ENCODE measurements at regions not wholly inside any gene's neighbourhood (a gene's known extent, or its start where the extent isn't known, plus 50 kb on each side); places are given as distances from the start of the nearest gene placed in this dataset.

GRCh38 chr2:84175970-84176369 is 283.1 kb downstream of the SUCLG1 start:
- H3K27me3 Mint-ChIP-seq (ENCODE audit: low read depth in 2 of 2), result peaks cover 3 to 7% of the 10 kb centered on the region in 2 donors
- ATAC-seq, result no peak
- H3K27ac ChIP-seq (ENCODE audit: low read length), result no peak overlapping the region
- peaks cover 0 to 2% of the 10 kb centered on the region in 2 donors for H3K9me3 Mint-ChIP-seq
- DNase-seq, result no peak
- H3K27ac Mint-ChIP-seq, result no peak overlapping the region
- WGBS (ENCODE audit: insufficient coverage), result 91% methylated on average over 3 of the region's 3 CpGs
- intact Hi-C loops (cut with micrococcal nuclease), result no loop called here
- H3K36me3 ChIP-seq (ENCODE audit: control insufficient read depth, insufficient read depth, low read length), result no peaks in the 10 kb centered on the region
- H3K36me3 Mint-ChIP-seq, result no peaks in the 10 kb centered on the region
- H3K4me3 ChIP-seq (ENCODE audit: low read length), result no peak overlapping the region
- H3K4me1 Mint-ChIP-seq, result peaks cover 13 to 19% of the 10 kb centered on the region in 2 donors
- no peaks in the 10 kb centered on the region for H3K9me3 ChIP-seq (ENCODE audit: control insufficient read depth, insufficient read depth, low read length)
- peaks cover 3% of the 10 kb centered on the region for H3K4me1 ChIP-seq (ENCODE audit: control insufficient read depth, insufficient read depth, low read length)
- no peak overlapping the region for H3K4me3 Mint-ChIP-seq
- no peaks in the 10 kb centered on the region for H3K27me3 ChIP-seq (ENCODE audit: control insufficient read depth, insufficient read depth, low read length)
- no peak for TF ChIP-seq CTCF (IDR thresholded peaks at IDR 0.05)

- peaks cover 3% of the 10 kb centered on the region for H3K4me1 ChIP-seq (ENCODE audit: control insufficient read depth, insufficient read depth, low read length)
- H3K4me3 Mint-ChIP-seq, result no peak overlapping the region
- no peak for TF ChIP-seq CTCF (IDR thresholded peaks at IDR 0.05)
- H3K27me3 ChIP-seq (ENCODE audit: control insufficient read depth, insufficient read depth, low read length), result no peaks in the 10 kb centered on the region
- 42% methylated on average over 1 of the region's 1 CpG for WGBS (ENCODE audit: insufficient coverage)
- no peak overlapping the region for H3K27ac ChIP-seq (ENCODE audit: low read length)
- intact Hi-C loops (cut with micrococcal nuclease), result no loop called here
- DNase-seq (no peak), ATAC-seq (no peak)
- H3K4me3 ChIP-seq (ENCODE audit: low read length), result no peak overlapping the region
- H3K9me3 ChIP-seq (ENCODE audit: control insufficient read depth, insufficient read depth, low read length), result no peaks in the 10 kb centered on the region
- no peaks in the 10 kb centered on the region for H3K36me3 ChIP-seq (ENCODE audit: control insufficient read depth, insufficient read depth, low read length)
- H3K4me1 Mint-ChIP-seq, result peaks cover 13 to 19% of the 10 kb centered on the region in 2 donors
- H3K36me3 Mint-ChIP-seq, result no peaks in the 10 kb centered on the region
- peaks cover 0 to 2% of the 10 kb centered on the region in 2 donors for H3K9me3 Mint-ChIP-seq
- no peak overlapping the region for H3K27ac Mint-ChIP-seq
- peaks cover 2 to 7% of the 10 kb centered on the region in 2 donors for H3K27me3 Mint-ChIP-seq (ENCODE audit: low read depth in 2 of 2)
Observed at GRCh38 chr2:84175340-84175739, 283.7 kb downstream of the SUCLG1 start.

GRCh38 chr2:84173041-84173440 is 286.0 kb downstream of the SUCLG1 start:
- no peak for ATAC-seq
- TF ChIP-seq CTCF (IDR thresholded peaks at IDR 0.05), result no peak
- H3K4me1 ChIP-seq (ENCODE audit: control insufficient read depth, insufficient read depth, low read length), result no peaks in the 10 kb centered on the region
- Mint-ChIP-seq H3K27me3 (ENCODE audit: low read depth in 2 of 2) (peaks cover 10 to 12% of the 10 kb centered on the region in 2 donors), H3K27ac (no peak overlapping the region), H3K4me3 (no peak overlapping the region), H3K36me3 (no peaks in the 10 kb centered on the region), H3K9me3 (no peaks in the 10 kb centered on the region), H3K4me1 (peaks cover 0 to 1% of the 10 kb centered on the region in 2 donors)
- intact Hi-C loops (cut with micrococcal nuclease), result no loop called here
- H3K4me3 ChIP-seq (ENCODE audit: low read length), result no peak overlapping the region
- no peak overlapping the region for H3K27ac ChIP-seq (ENCODE audit: low read length)
- H3K9me3 ChIP-seq (ENCODE audit: control insufficient read depth, insufficient read depth, low read length), result no peaks in the 10 kb centered on the region
- H3K27me3 ChIP-seq (ENCODE audit: control insufficient read depth, insufficient read depth, low read length), result no peaks in the 10 kb centered on the region
- no peaks in the 10 kb centered on the region for H3K36me3 ChIP-seq (ENCODE audit: control insufficient read depth, insufficient read depth, low read length)
- DNase-seq, result no peak
- WGBS (ENCODE audit: insufficient coverage), result no CpG with 5 or more reads among the region's 1 CpG

GRCh38 chr2:84170979-84171378 is 288.1 kb downstream of the SUCLG1 start:
- WGBS (ENCODE audit: insufficient coverage), result no CpG with 5 or more reads among the region's 1 CpG
- ATAC-seq, result no peak
- H3K4me3 ChIP-seq (ENCODE audit: low read length), result no peak overlapping the region
- no peaks in the 10 kb centered on the region for H3K36me3 ChIP-seq (ENCODE audit: control insufficient read depth, insufficient read depth, low read length)
- H3K9me3 ChIP-seq (ENCODE audit: control insufficient read depth, insufficient read depth, low read length), result no peaks in the 10 kb centered on the region
- no peaks in the 10 kb centered on the region for H3K9me3 Mint-ChIP-seq
- intact Hi-C loops (cut with micrococcal nuclease), result no loop called here
- H3K27ac Mint-ChIP-seq, result no peak overlapping the region
- TF ChIP-seq CTCF (IDR thresholded peaks at IDR 0.05), result no peak
- H3K36me3 Mint-ChIP-seq, result no peaks in the 10 kb centered on the region
- no peak for DNase-seq
- H3K4me1 Mint-ChIP-seq, result no peaks in the 10 kb centered on the region
- peaks cover 12 to 13% of the 10 kb centered on the region in 2 donors for H3K27me3 Mint-ChIP-seq (ENCODE audit: low read depth in 2 of 2)
- H3K4me3 Mint-ChIP-seq, result no peak overlapping the region
- H3K27me3 ChIP-seq (ENCODE audit: control insufficient read depth, insufficient read depth, low read length), result peaks cover under 1% of the 10 kb centered on the region
- no peaks in the 10 kb centered on the region for H3K4me1 ChIP-seq (ENCODE audit: control insufficient read depth, insufficient read depth, low read length)
- no peak overlapping the region for H3K27ac ChIP-seq (ENCODE audit: low read length)

Data from natural killer cell (primary cell).